Erythroblast (primary cell): ENCODE measurements at regions not wholly inside any gene's neighbourhood (a gene's known extent, or its start where the extent isn't known, plus 50 kb on each side); places are given as distances from the start of the nearest gene placed in this dataset.

ENCODE experiments used
- GATA1 ChIP-seq: IDR thresholded peaks from 2 replicates; pipeline ENCODE4 v1.6.1; 2011; ENCODE audit warnings: low read depth, mild to moderate bottlenecking, control low read depth, low read length, moderate library complexity
- POLR2A ChIP-seq: IDR thresholded peaks from 2 replicates; pipeline ENCODE4 v1.6.1; 2011; ENCODE audit warnings: mild to moderate bottlenecking, low read length

DNA sequence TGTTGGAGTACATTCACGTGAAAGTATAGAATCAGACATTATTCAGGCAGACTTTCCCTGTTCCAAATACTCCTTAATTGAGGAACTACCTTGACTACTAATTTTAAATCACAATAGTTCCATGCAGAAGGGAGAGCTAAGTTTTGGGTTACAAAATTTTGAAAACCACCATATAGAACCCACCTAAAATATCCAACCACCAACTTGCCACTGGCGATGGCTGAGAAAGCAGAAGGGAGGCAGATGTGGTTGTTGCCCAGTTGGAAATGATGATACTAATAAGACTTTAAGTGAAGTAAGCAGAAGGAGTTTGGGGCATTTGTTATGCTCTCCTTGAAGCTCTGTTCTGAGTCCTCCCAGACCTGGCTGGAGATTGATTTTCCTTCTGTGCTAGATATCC lies 190.7 kb downstream of the HLX start:
- TF ChIP-seq POLR2A (no peak), GATA1 (no peak)
